ENCODE measurements at regions not wholly inside any gene's neighbourhood (a gene's known extent, or its start where the extent isn't known, plus 50 kb on each side); places are given as distances from the start of the nearest gene placed in this dataset.
A peak's percentile ranks its signal among the peaks of the same experiment; 100 is the strongest.

GRCh38 chr11:98871690-98872089, 149.1 kb upstream of the CNTN5 start:
- TF ChIP-seq SMC3 (IDR thresholded peaks at IDR 0.05; ENCODE audit: low read depth, low read length), result no peak
- TF ChIP-seq FOS (IDR thresholded peaks at IDR 0.05; ENCODE audit: low read depth, low read length), result no peak
- no peak for TF ChIP-seq POLR2A (IDR thresholded peaks at IDR 0.05; ENCODE audit: low read depth, low read length)
- no peak for TF ChIP-seq USF2 (IDR thresholded peaks at IDR 0.05; ENCODE audit: low read depth, low read length)
- TF ChIP-seq MAFK (IDR thresholded peaks at IDR 0.05; ENCODE audit: low read depth, low read length), result peak; percentile 48; the same call in 1 of the 2 replicates
- no peak for TF ChIP-seq RCOR1 (IDR thresholded peaks at IDR 0.05; ENCODE audit: insufficient replicate concordance, low read length)
- TF ChIP-seq BHLHE40 (IDR thresholded peaks at IDR 0.05; ENCODE audit: low read depth, low read length), result no peak
- in situ Hi-C loops (cut with MboI; ENCODE audit: low sequenced_read_pairs), result no loop called here

More at GRCh38 chr11:98871690-98872089, 149.1 kb upstream of the CNTN5 start:
- Histone ChIP-seq H3K18ac (ENCODE audit: low read depth, low read length) (no peak overlapping the region), H2BK120ac (ENCODE audit: low read depth, low read length) (no peak overlapping the region), H3K9me3 (ENCODE audit: control insufficient read depth, insufficient read depth, low read length) (peaks cover 6% of the 10 kb centered on the region), H3K9ac (ENCODE audit: low read depth, low read length) (no peak overlapping the region), H2AK9ac (replicated peaks; ENCODE audit: low read depth, low read length, poor library complexity) (no peak overlapping the region), H2AFZ (replicated peaks; ENCODE audit: low read length, poor library complexity) (no peak overlapping the region), H2BK15ac (ENCODE audit: low read depth, low read length) (no peak overlapping the region), H3K9me1 (ENCODE audit: insufficient read depth, low read length) (no peaks in the 10 kb centered on the region), H2BK5ac (ENCODE audit: low read depth, low read length, poor library complexity, severe bottlenecking) (no peak overlapping the region), H2BK20ac (ENCODE audit: low read depth, low read length) (no peak overlapping the region), H3K79me1 (ENCODE audit: low read depth in 1 of 2, low read length in 2 of 2) (no peaks in the 10 kb centered on the region), H4K8ac (ENCODE audit: low read depth in 2 of 2, low read length in 2 of 2) (no peak overlapping the region), H3K36me3 (ENCODE audit: control insufficient read depth, insufficient read depth, low read length) (no peaks in the 10 kb centered on the region), H3K23ac (ENCODE audit: low read depth, low read length) (no peak overlapping the region), H3K27ac (ENCODE audit: insufficient read depth, low read length) (no peak overlapping the region), H3K4ac (ENCODE audit: low read depth, low read length) (no peak overlapping the region), H4K20me1 (ENCODE audit: insufficient read depth, low read length) (no peaks in the 10 kb centered on the region), H3K14ac (replicated peaks; ENCODE audit: low read depth, low read length) (no peak overlapping the region), H3K4me2 (ENCODE audit: low read depth, low read length) (no peak overlapping the region), H3K27me3 (ENCODE audit: control insufficient read depth, insufficient read depth, low read length) (no peaks in the 10 kb centered on the region), H4K5ac (ENCODE audit: low read depth, low read length) (no peak overlapping the region), H3K4me1 (ENCODE audit: control insufficient read depth, insufficient read depth, low read length) (no peaks in the 10 kb centered on the region), H3K4me3 (ENCODE audit: insufficient read depth, low read depth, low read length) (no peak overlapping the region), H4K91ac (ENCODE audit: insufficient read depth, low read depth, low read length) (no peak overlapping the region), H2AK5ac (ENCODE audit: low read depth, low read length) (no peak overlapping the region), H3K56ac (ENCODE audit: extremely low read depth, insufficient read depth, low read length) (no peak overlapping the region)
- no peak for DNase-seq
- ChIA-PET POLR2A (ENCODE audit: unreplicated experiment) (no interaction called here), CTCF (interaction anchor here (0.5 kb wide), 1 partner anchor 9 kb away, joined by 4 read pairs; no protein-coding TSS in a partner anchor)
- ATAC-seq (ENCODE audit: low read depth), result no peak
- intact Hi-C loops (cut with micrococcal nuclease), result no loop called here
- WGBS, 2 experiments (ENCODE audit: extremely low coverage in 2 of 2, insufficient read length in 1 of 2), result no CpG with 5 or more reads among the region's 3 CpGs
- dilution Hi-C loops (cut with HindIII; ENCODE audit: low sequenced_read_pairs, unreplicated experiment), result no loop called here
- no TSS peak for BruUV-seq (replicated peaks)

All from IMR-90 (cell line).